WTC11 (cell line): ENCODE measurements at regions not wholly inside any gene's neighbourhood (a gene's known extent, or its start where the extent isn't known, plus 50 kb on each side); places are given as distances from the start of the nearest gene placed in this dataset.

Experiments
- ATAC-seq: fragments of 200-7000 bp; cut with Tn5 transposase; 2 replicates; pipeline ENCODE4 v1.10.0; 2021; ENCODE audit warnings: mild to moderate bottlenecking, moderate library complexity
- CTCF ChIA-PET: fragments of 300-600 bp; sonication (Branson Sonifier 250); formaldehyde crosslinking; loops from one replicate; lab custom pipeline; 2021; ENCODE audit warnings: antibody characterized with exemption; lab: Charles Lee
- POLR2A ChIA-PET: fragments of 350-600 bp; sonication (Branson Sonifier 250); formaldehyde crosslinking; loops from one replicate; lab custom pipeline; 2021; ENCODE audit warnings: antibody characterized with exemption; lab: Charles Lee
- DNase-seq: peaks from one replicate; pipeline ENCODE4 v3.0.0; 2021; ENCODE audit warnings: low spot score
- H3K27ac Mint-ChIP-seq: 2 replicates; pipeline ENCODE4 v1.8.0; 2021; ENCODE audit warnings: mixed read lengths
- H3K27me3 Mint-ChIP-seq: 2 replicates; pipeline ENCODE4 v1.8.0; 2021; ENCODE audit warnings: low read depth, mild to moderate bottlenecking, moderate library complexity, mixed read lengths
- H3K36me3 Mint-ChIP-seq: 2 replicates; pipeline ENCODE4 v1.8.0; 2021; ENCODE audit warnings: mixed read lengths
- H3K4me1 Mint-ChIP-seq: 2 replicates; pipeline ENCODE4 v1.8.0; 2022; ENCODE audit warnings: mixed read lengths
- H3K4me3 Mint-ChIP-seq: 2 replicates; pipeline ENCODE4 v1.8.0; 2021; ENCODE audit warnings: mild to moderate bottlenecking, moderate library complexity, mixed read lengths
- H3K9me3 Mint-ChIP-seq: 2 replicates; pipeline ENCODE4 v1.8.0; 2021; ENCODE audit warnings: mixed read lengths
- GRHL2 ChIP-seq: fragments of 250-450 bp; sonication (Bioruptor Pico); IDR thresholded peaks from 2 replicates; pipeline ENCODE4 v1.8.0; 2022; ENCODE audit warnings: mild to moderate bottlenecking, moderate library complexity; ENCODE audit not compliant: insufficient replicate concordance, severe bottlenecking
- MYBL2 ChIP-seq: sonication (generic); formaldehyde crosslinking; IDR thresholded peaks from 2 replicates; pipeline ENCODE4 v1.8.1; 2023; ENCODE audit warnings: mild to moderate bottlenecking, moderate library complexity, missing genetic modification reagents
- SMAD3 ChIP-seq: sonication (generic); formaldehyde crosslinking; IDR thresholded peaks from 2 replicates; pipeline ENCODE4 v1.8.0; 2022; ENCODE audit warnings: missing genetic modification reagents, mild to moderate bottlenecking, borderline replicate concordance
- TF ChIP-seq, protein P1 (sequence below): fragments of 250-450 bp; sonication (Bioruptor Pico); IDR thresholded peaks from 2 replicates; pipeline ENCODE4 v1.9.0; 2021; ENCODE audit warnings: mild to moderate bottlenecking
- TF ChIP-seq, protein P2 (sequence below): sonication (generic); formaldehyde crosslinking; IDR thresholded peaks from 2 replicates; pipeline ENCODE4 v1.8.0; 2022; ENCODE audit warnings: mild to moderate bottlenecking, missing genetic modification reagents
- TF ChIP-seq, protein P3 (sequence below): sonication (generic); formaldehyde crosslinking; IDR thresholded peaks from 2 replicates; pipeline ENCODE4 v1.8.0; 2023; ENCODE audit warnings: missing genetic modification reagents, mild to moderate bottlenecking, borderline replicate concordance
- TF ChIP-seq, protein P4 (sequence below): sonication (generic); formaldehyde crosslinking; IDR thresholded peaks from 2 replicates; pipeline ENCODE4 v1.8.0; 2023; ENCODE audit warnings: mild to moderate bottlenecking, missing genetic modification reagents
- TF ChIP-seq, protein P5 (sequence below): sonication (generic); formaldehyde crosslinking; IDR thresholded peaks from 2 replicates; pipeline ENCODE4 v1.8.0; 2022; ENCODE audit warnings: missing genetic modification reagents

DNA sequence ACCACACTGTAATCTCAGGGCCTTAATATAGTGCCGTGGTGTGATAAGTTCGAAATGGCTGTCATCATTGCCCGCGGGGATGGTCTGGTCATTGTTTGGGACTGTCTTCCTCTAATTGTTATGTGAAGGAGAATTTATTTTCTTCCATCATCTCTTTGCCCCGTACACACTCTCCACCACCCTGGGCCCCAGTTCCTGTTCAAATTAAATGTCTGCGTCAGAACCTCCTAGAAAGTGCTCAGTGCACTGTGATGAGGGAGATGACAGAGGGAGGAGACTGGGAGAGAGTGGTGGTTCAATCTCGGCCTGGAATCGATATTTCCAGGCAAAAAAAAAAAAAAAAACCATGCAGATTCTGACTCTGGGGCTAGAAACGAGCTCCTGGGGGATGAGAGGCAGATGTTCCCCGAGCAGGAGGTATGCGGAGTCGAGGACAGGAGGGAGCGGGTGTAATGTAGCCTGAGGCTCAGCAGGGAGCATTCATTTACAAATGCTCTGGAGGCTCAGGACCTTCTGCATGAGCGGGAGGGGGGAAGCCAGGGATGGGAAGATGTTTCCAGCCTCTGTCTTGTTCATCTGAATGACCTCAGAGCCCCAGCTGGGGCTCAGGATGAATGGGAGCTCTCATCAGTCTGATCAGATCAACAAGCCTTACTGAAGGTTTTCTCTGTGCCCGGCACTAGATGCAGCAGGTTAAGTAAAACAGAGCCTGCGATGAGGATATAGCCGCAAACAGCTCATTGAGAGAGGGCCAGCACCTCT is 219.5 kb downstream of the TBX5 start (continued):
- TF ChIP-seq SMAD3 (CRISPR knock-in tag) (no peak), GRHL2 (CRISPR knock-in tag) (no peak)
- TF ChIP-seq, protein P1, sequence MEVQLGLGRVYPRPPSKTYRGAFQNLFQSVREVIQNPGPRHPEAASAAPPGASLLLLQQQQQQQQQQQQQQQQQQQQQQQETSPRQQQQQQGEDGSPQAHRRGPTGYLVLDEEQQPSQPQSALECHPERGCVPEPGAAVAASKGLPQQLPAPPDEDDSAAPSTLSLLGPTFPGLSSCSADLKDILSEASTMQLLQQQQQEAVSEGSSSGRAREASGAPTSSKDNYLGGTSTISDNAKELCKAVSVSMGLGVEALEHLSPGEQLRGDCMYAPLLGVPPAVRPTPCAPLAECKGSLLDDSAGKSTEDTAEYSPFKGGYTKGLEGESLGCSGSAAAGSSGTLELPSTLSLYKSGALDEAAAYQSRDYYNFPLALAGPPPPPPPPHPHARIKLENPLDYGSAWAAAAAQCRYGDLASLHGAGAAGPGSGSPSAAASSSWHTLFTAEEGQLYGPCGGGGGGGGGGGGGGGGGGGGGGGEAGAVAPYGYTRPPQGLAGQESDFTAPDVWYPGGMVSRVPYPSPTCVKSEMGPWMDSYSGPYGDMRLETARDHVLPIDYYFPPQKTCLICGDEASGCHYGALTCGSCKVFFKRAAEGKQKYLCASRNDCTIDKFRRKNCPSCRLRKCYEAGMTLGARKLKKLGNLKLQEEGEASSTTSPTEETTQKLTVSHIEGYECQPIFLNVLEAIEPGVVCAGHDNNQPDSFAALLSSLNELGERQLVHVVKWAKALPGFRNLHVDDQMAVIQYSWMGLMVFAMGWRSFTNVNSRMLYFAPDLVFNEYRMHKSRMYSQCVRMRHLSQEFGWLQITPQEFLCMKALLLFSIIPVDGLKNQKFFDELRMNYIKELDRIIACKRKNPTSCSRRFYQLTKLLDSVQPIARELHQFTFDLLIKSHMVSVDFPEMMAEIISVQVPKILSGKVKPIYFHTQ (CRISPR knock-in tag) = no peak
- TF ChIP-seq, protein P2, sequence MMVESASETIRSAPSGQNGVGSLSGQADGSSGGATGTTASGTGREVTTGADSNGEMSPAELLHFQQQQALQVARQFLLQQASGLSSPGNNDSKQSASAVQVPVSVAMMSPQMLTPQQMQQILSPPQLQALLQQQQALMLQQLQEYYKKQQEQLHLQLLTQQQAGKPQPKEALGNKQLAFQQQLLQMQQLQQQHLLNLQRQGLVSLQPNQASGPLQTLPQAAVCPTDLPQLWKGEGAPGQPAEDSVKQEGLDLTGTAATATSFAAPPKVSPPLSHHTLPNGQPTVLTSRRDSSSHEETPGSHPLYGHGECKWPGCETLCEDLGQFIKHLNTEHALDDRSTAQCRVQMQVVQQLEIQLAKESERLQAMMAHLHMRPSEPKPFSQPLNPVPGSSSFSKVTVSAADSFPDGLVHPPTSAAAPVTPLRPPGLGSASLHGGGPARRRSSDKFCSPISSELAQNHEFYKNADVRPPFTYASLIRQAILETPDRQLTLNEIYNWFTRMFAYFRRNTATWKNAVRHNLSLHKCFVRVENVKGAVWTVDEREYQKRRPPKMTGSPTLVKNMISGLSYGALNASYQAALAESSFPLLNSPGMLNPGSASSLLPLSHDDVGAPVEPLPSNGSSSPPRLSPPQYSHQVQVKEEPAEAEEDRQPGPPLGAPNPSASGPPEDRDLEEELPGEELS (CRISPR knock-in tag) = no peak
- TF ChIP-seq, protein P3, sequence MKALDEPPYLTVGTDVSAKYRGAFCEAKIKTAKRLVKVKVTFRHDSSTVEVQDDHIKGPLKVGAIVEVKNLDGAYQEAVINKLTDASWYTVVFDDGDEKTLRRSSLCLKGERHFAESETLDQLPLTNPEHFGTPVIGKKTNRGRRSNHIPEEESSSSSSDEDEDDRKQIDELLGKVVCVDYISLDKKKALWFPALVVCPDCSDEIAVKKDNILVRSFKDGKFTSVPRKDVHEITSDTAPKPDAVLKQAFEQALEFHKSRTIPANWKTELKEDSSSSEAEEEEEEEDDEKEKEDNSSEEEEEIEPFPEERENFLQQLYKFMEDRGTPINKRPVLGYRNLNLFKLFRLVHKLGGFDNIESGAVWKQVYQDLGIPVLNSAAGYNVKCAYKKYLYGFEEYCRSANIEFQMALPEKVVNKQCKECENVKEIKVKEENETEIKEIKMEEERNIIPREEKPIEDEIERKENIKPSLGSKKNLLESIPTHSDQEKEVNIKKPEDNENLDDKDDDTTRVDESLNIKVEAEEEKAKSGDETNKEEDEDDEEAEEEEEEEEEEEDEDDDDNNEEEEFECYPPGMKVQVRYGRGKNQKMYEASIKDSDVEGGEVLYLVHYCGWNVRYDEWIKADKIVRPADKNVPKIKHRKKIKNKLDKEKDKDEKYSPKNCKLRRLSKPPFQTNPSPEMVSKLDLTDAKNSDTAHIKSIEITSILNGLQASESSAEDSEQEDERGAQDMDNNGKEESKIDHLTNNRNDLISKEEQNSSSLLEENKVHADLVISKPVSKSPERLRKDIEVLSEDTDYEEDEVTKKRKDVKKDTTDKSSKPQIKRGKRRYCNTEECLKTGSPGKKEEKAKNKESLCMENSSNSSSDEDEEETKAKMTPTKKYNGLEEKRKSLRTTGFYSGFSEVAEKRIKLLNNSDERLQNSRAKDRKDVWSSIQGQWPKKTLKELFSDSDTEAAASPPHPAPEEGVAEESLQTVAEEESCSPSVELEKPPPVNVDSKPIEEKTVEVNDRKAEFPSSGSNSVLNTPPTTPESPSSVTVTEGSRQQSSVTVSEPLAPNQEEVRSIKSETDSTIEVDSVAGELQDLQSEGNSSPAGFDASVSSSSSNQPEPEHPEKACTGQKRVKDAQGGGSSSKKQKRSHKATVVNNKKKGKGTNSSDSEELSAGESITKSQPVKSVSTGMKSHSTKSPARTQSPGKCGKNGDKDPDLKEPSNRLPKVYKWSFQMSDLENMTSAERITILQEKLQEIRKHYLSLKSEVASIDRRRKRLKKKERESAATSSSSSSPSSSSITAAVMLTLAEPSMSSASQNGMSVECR (CRISPR knock-in tag) = no peak

DNA sequence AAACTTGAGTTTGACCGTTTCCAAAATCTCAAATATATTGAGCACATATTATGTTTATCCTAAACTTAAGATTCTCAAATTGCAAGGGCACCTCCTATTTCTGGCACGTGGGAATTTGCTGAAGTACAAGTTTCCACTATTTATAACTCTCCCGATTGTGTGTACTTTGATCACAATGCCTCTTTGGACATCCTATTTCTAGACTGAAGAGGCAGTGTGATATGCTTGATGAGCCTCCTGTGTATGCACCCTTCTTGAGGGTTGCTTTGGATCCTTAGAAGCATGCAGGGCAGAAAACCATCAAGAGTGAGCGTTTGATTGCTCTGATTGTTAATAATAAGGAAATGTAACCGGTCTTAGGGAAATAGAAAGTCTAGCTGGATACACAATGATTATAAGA is 218.9 kb upstream of the RBM19 start:
- no peak overlapping the region for H3K4me3 Mint-ChIP-seq
- H3K9me3 Mint-ChIP-seq = peaks cover 7% of the 10 kb centered on the region
- no peaks in the 10 kb centered on the region for H3K36me3 Mint-ChIP-seq
- no peak overlapping the region for H3K27ac Mint-ChIP-seq
- ChIA-PET POLR2A (no interaction called here), CTCF (interaction anchor here (2.1 kb wide), 1 partner anchor 18 kb away, joined by 11 read pairs; no protein-coding TSS in a partner anchor)
- H3K27me3 Mint-ChIP-seq = peaks cover 16% of the 10 kb centered on the region
- peaks cover 40% of the 10 kb centered on the region for H3K4me1 Mint-ChIP-seq
- ATAC-seq (no peak), DNase-seq (no peak)
- TF ChIP-seq MYBL2 (CRISPR knock-in tag) = no peak
- TF ChIP-seq, protein P4, sequence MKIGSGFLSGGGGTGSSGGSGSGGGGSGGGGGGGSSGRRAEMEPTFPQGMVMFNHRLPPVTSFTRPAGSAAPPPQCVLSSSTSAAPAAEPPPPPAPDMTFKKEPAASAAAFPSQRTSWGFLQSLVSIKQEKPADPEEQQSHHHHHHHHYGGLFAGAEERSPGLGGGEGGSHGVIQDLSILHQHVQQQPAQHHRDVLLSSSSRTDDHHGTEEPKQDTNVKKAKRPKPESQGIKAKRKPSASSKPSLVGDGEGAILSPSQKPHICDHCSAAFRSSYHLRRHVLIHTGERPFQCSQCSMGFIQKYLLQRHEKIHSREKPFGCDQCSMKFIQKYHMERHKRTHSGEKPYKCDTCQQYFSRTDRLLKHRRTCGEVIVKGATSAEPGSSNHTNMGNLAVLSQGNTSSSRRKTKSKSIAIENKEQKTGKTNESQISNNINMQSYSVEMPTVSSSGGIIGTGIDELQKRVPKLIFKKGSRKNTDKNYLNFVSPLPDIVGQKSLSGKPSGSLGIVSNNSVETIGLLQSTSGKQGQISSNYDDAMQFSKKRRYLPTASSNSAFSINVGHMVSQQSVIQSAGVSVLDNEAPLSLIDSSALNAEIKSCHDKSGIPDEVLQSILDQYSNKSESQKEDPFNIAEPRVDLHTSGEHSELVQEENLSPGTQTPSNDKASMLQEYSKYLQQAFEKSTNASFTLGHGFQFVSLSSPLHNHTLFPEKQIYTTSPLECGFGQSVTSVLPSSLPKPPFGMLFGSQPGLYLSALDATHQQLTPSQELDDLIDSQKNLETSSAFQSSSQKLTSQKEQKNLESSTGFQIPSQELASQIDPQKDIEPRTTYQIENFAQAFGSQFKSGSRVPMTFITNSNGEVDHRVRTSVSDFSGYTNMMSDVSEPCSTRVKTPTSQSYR (CRISPR knock-in tag) = no peak
- TF ChIP-seq, protein P5, sequence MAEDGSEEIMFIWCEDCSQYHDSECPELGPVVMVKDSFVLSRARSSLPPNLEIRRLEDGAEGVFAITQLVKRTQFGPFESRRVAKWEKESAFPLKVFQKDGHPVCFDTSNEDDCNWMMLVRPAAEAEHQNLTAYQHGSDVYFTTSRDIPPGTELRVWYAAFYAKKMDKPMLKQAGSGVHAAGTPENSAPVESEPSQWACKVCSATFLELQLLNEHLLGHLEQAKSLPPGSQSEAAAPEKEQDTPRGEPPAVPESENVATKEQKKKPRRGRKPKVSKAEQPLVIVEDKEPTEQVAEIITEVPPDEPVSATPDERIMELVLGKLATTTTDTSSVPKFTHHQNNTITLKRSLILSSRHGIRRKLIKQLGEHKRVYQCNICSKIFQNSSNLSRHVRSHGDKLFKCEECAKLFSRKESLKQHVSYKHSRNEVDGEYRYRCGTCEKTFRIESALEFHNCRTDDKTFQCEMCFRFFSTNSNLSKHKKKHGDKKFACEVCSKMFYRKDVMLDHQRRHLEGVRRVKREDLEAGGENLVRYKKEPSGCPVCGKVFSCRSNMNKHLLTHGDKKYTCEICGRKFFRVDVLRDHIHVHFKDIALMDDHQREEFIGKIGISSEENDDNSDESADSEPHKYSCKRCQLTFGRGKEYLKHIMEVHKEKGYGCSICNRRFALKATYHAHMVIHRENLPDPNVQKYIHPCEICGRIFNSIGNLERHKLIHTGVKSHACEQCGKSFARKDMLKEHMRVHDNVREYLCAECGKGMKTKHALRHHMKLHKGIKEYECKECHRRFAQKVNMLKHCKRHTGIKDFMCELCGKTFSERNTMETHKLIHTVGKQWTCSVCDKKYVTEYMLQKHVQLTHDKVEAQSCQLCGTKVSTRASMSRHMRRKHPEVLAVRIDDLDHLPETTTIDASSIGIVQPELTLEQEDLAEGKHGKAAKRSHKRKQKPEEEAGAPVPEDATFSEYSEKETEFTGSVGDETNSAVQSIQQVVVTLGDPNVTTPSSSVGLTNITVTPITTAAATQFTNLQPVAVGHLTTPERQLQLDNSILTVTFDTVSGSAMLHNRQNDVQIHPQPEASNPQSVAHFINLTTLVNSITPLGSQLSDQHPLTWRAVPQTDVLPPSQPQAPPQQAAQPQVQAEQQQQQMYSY = no peak
